Right ventricle myocardium inferior (tissue), 1 donor: ENCODE measurements at regions not wholly inside any gene's neighbourhood (a gene's known extent, or its start where the extent isn't known, plus 50 kb on each side); places are given as distances from the start of the nearest gene placed in this dataset.
A peak's percentile ranks its signal among the peaks of the same experiment; 100 is the strongest.

Experiments used
- ATAC-seq: fragments of 200-7000 bp; cut with Tn5 transposase; one replicate; pipeline ENCODE4 v1.9.1; 2020; ENCODE audit warnings: mild to moderate bottlenecking, moderate library complexity
- DNase-seq: peaks from one replicate; pipeline ENCODE4 v3.0.0; 2021; ENCODE audit errors: missing footprints
- intact Hi-C: fragments of 100-400 bp; cut with DNase I; formaldehyde crosslinking; loops from one replicate; pipeline ENCODE4 v1.11.0; 2022
- donor health status: DM: no; HTN: yes; CAD: no; lungs with severe emphysema.

DNA sequence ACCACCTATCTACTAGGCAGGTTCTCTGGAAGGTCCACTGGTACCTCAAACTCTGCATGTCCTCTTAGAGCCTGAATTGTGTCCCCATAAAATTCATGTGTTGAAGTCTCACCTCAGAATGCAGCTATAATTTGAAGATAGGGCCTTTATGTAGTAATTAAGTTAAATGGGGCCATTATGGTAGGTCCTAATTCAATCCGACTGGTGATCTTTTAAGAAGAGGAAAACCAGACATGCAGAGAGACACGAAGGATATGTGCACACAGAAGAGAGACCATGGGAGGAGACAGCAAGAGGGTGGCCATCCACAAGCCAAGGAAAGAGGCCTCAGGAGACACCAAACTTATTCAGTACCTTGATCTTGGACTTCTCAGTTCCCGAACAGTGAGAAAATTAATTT, 345.4 kb downstream of the ENC1 start:
- ATAC-seq, result no peak
- intact Hi-C loops, result no loop called here
- DNase-seq, result no peak

GRCh38 chr5:74294231-74294705, 346.3 kb downstream of the ENC1 start:
- intact Hi-C loops, result no loop called here
- no peak for DNase-seq
- no peak for ATAC-seq

DNA sequence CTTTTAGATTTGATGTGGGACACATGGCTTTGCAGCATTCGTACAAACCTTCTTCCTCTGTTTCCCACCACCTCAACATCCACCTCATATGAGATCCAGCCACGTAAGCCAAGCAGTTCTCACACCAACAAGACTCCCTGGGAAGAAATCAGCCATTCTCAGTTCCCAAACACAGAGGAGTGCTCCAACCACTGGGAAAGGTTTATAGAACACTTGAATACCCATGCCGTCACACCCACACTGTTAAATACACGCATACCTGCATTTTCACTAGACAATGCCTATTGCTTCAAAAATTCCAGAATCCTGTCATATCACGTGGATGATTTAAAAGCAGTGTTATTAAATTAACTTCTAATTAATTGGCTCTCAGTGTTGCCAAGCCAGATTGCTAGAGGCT, 347.3 kb downstream of the ENC1 start:
- no peak for ATAC-seq
- intact Hi-C loops, result no loop called here
- no peak for DNase-seq

GRCh38 chr5:74290634-74291241, 349.8 kb downstream of the ENC1 start:
- intact Hi-C loops, result no loop called here
- DNase-seq (no peak), ATAC-seq (no peak)

DNA sequence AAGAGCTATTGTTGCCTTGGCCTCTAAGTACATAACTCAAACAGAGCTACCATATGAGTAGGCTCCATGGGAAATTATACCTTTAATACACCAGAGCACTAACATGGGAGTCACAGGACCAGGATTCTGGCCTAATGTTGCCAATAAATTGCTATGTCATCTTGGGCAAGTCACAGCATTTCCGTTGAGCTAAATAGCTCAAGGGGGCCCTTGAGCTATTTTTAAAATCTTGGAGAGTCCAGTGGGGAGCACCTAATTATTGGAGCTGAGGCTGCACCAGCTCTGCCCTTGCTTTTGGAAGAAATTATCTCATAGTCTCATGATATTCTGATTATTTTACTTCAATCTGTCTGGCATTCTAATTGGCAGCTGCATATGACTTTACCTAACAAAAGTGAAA, 350.8 kb downstream of the ENC1 start:
- DNase-seq (no peak), ATAC-seq (no peak)
- intact Hi-C loops, result loop anchor here (5.0 kb wide), 1 partner anchor 353 kb away; the partner anchor contains the start of gene ENC1

DNA sequence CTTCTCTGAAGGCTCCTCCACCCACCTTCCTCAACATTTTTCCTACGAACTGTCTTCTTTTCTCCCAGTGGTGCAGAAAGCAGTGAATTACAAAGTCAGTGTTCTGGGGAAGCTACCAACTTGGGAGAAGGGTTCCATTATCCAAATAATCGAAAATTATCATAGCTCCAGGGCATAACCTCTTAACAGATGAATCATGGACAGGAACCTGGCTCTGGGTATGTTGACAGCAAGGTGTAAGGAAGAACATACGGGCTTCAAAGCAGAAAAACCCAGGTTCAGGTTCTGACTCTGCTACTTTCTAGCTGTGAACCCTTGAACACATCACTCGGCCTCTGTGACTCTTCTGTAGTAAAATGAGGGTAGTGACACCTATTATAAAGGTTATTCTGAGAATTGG, 351.3 kb downstream of the ENC1 start:
- intact Hi-C loops, result loop anchor here (5.0 kb wide), 1 partner anchor 353 kb away; the partner anchor contains the start of gene ENC1
- ATAC-seq (no peak), DNase-seq (no peak)

GRCh38 chr5:74288448-74289108, 351.9 kb downstream of the ENC1 start:
- ATAC-seq (peak; percentile 80), DNase-seq (no peak)
- intact Hi-C loops, result loop anchor here (5.0 kb wide), 1 partner anchor 354 kb away; the partner anchor contains the start of gene ENC1

DNA sequence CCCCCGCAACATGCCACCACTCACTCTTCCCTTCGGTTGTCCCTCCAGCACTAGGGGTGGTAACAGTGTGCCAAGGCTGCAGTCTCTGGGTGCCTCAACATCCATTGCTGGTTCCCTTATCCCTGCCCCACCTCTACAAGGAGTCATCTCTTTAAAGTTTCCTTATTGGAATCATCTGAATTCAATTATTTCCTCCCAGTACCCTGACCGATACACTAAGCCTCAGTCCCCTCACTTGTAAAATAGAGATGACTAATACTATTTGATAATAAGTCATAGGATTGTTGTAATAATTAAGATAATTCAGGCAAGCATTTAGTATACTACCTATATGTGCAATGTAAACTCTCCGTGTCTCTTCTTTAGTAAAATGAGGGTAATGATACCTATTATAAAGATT, 352.5 kb downstream of the ENC1 start:
- DNase-seq, result no peak
- intact Hi-C loops, result loop anchor here (5.0 kb wide), 1 partner anchor 354 kb away; the partner anchor contains the start of gene ENC1
- no peak for ATAC-seq

DNA sequence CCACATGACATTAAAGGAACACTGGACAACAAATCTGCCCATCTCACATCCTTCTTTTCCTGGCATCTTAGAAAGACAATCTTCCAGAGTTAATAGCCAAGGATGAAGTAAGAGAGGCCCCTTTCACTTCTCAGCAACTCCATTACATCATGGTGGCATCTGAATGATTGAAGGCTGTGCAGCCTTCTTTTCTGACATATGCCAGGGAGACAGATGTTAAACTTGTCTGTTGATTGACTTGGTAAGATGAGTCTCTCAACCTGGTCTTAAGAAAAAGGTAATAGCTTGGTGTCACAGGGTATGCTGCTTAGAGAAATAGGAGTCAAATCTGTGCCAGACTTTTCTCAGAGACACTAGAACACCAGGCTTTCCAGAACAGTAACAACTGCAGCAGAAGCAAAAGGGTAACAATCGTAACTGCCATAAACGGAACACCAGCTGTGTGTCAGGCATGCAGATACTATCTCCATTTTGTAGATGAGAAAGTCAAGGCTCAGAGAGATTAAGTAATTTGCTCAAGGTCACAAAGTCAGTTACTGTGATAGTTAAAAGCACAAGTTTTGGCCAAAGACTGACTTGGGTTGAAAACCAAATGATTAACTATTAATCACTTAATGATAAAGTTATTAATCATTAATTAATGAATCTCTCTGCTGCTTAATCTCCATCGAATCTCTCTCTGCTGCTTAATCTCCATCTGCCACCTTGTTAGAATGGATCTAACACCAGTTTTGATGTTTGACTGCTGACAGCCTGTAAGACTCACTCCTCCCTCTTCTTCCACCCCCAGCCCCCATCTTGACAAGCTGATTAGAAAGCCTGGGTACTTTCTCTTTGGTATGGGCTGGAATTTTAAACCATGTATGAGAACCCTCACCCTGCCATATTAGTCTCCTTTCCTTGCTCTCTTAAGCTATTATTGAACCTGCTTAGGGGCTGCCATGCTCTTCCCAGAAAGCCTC, 353.5 kb downstream of the ENC1 start:
- no peak for DNase-seq
- no peak for ATAC-seq
- intact Hi-C loops, result loop anchor here (5.0 kb wide), 1 partner anchor 355 kb away; the partner anchor contains the start of gene ENC1

DNA sequence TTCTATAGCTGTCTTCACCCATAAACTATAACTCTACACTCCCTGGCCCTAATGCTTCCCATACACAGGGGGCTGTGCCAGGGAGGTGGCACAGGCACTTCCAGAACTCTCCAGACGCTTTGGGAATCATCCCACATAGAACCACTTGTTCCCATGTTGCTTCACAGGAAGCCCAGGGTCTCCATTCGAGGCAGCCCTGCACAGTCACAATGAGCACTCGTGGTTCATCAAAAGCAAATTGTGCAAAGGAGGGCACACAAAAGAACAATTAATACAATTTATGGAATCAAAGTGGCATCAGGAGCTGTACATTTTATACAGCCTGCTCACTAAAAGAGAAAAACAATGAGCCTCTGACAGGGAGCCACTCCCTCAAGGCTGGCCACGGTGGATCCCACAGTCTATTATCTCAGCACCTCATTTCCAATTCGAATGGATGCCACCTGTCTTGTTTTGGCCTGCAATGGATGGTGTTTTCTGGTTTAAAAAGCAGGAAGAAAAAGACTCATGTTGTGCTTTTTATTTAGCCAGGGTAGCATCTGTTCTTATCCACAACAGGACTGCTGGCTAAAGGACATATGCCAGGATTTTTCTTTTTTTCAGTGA, 354.8 kb downstream of the ENC1 start:
- ATAC-seq (no peak), DNase-seq (no peak)
- intact Hi-C loops, result loop anchor here (5.0 kb wide), 1 partner anchor 357 kb away; the partner anchor contains the start of gene ENC1

GRCh38 chr5:74282490-74282889, 358.0 kb downstream of the ENC1 start:
- ATAC-seq, result no peak
- DNase-seq, result no peak
- intact Hi-C loops, result no loop called here

DNA sequence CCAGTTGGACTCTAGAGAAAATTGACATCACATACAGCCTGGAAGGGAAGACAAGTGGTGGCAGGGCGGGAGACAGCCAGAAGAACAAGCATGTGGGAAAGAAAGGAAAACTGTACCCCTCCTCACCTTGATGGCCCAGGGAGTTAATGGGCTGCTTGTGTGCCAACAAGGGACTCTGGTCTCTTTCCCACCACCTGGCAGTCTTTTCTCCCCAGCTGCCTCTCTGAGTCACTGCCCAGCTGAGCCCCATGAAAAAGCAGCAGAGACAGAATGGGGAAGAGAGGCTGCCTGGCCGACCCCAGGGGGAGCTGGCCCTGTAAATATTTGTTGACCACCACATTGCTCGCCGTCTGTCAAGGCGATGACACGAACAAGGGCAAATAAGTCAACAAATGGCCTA, 359.4 kb downstream of the ENC1 start:
- DNase-seq (no peak), ATAC-seq (no peak)
- intact Hi-C loops, result no loop called here

DNA sequence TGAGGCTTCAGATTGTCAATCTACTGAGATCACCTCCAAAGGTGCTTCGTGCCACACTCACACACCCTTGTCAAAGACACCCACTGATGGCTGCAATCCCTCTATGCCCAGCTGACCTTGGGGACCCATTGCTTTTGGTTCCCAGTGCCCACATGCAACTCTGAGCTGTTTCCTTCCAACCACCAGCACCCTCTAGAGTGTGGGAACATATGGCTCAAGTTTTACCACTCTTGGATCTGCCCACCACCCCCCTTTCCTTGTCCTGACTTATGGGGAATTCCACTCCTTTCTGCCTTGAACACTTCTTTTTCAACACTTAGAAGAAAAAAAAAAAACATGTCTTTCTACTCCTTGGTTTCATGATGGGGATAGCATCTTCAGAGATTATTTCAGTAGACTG, 360.2 kb downstream of the ENC1 start:
- ATAC-seq, result no peak
- intact Hi-C loops, result no loop called here
- DNase-seq, result no peak

DNA sequence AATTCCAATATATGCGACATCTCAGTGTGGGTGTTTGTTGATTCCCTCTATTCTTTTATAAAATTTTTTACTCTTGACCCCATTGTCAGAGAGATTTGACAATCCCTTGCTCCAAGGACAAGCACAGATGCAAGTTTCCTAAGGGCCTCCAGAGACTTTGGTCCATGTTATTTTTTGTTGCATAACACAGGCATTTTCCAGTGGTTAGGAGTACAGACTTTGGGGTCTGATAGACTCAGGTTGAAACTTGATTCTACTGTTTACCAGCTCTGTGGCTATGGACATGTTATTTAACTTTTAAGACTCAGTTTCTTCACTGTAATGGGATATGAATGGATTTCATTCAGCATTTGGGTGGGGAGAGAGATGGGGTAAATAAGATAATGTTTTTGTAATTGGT, 361.3 kb downstream of the ENC1 start:
- DNase-seq (no peak), ATAC-seq (no peak)
- intact Hi-C loops, result loop anchor here (5.0 kb wide), 1 partner anchor 153 kb away; no protein-coding TSS in a partner anchor

GRCh38 chr5:74277418-74277817, 363.1 kb downstream of the ENC1 start:
- intact Hi-C loops, result loop anchor here (5.0 kb wide), 1 partner anchor 155 kb away; no protein-coding TSS in a partner anchor
- DNase-seq (no peak), ATAC-seq (no peak)

GRCh38 chr5:74275171-74275992, 365.1 kb downstream of the ENC1 start:
- intact Hi-C loops, result loop anchor here (5.0 kb wide), 1 partner anchor 157 kb away; no protein-coding TSS in a partner anchor
- DNase-seq, result no peak
- peak; percentile 68 for ATAC-seq

DNA sequence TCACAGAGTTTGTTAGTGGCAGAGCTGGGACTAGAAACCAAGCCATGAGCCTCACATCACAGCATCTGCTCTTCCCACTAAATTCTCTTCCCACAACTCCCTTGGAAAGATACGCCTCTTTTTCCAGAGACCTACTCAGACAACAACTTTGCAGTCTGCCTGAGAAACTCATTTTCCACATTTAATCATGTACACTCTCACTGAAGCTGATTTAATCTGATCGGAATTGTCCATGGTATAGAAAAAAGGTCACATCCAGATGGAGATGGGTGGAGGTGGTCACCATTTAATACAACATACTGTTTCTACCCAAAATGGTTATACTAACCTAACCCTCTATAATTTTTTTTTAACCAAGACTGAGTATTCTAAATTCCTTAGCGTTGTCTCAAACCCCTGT, 366.2 kb downstream of the ENC1 start:
- intact Hi-C loops, result no loop called here
- ATAC-seq (no peak), DNase-seq (no peak)
